IPS-15b (cell line): ENCODE measurements at regions not wholly inside any gene's neighbourhood (a gene's known extent, or its start where the extent isn't known, plus 50 kb on each side); places are given as distances from the start of the nearest gene placed in this dataset.
"Not testable (repeated sequence)": the region's sequence is repeated elsewhere in the genome, so short reads cannot be mapped to it uniquely, and the experiment has no call there.

Experiments
- H3K27me3 ChIP-seq: one replicate; pipeline ENCODE4 v1.6.1; 2013; ENCODE audit warnings: low read length; ENCODE audit not compliant: control insufficient read depth, insufficient read depth
- H3K36me3 ChIP-seq: one replicate; pipeline ENCODE4 v1.6.1; 2013; ENCODE audit warnings: low read length; ENCODE audit not compliant: control insufficient read depth, insufficient read depth
- H3K4me1 ChIP-seq: one replicate; pipeline ENCODE4 v1.6.1; 2013; ENCODE audit warnings: mild to moderate bottlenecking, low read length; ENCODE audit not compliant: control insufficient read depth, insufficient read depth
- H3K4me3 ChIP-seq: one replicate; pipeline ENCODE4 v1.5.1; 2013; ENCODE audit warnings: low read depth, low read length
- H3K9ac ChIP-seq: one replicate; pipeline ENCODE4 v1.6.1; 2013; ENCODE audit warnings: low read depth, mild to moderate bottlenecking, low read length
- H3K9me3 ChIP-seq: one replicate; pipeline ENCODE4 v1.6.1; 2013; ENCODE audit warnings: mild to moderate bottlenecking, low read length; ENCODE audit not compliant: control insufficient read depth, insufficient read depth

GRCh38 chr16:17747081-17747756 is 276.5 kb upstream of the XYLT1 start:
- Histone ChIP-seq H3K27me3 (no peaks in the 10 kb centered on the region), H3K4me3 (no peak overlapping the region), H3K9me3 (no peaks in the 10 kb centered on the region), H3K4me1 (peaks cover 15% of the 10 kb centered on the region), H3K9ac (no peak overlapping the region), H3K36me3 (no peaks in the 10 kb centered on the region)

DNA sequence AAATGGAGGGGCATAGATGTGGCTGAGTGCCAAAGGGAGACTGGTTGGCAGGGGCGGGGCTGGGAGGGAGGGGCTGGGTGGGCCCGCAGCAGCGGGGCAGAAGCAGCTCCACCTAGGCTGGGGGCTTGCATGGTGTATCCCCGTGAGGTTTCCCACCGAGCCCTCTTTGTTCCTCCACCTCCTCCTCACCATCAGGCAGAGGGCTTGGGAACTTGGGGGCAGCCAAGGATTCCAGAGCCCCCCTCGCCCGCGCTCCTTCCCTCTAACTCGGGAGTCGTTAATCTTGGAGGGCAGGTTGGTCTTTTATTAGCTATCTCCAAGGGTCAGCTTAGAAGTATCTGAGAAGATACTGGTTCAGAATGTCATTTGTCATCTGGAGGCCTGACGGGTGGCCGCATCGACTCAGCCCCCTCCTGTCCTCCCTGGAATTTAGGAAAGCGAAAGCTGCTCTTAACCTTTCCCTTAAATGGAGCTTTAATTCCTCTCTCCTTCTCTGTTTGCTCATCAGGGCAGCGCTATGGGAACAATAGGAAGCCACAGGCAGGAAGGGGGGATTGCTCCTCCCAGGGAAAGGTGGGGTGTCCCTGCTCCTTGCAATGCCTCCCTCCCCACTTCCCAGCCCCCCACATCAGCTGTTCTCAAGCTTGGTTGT is 274.3 kb upstream of the XYLT1 start:
- Histone ChIP-seq H3K9me3 (no peaks in the 10 kb centered on the region), H3K36me3 (no peaks in the 10 kb centered on the region), H3K4me1 (peaks cover 15% of the 10 kb centered on the region), H3K9ac (no peak overlapping the region), H3K4me3 (no peak overlapping the region), H3K27me3 (no peaks in the 10 kb centered on the region)

DNA sequence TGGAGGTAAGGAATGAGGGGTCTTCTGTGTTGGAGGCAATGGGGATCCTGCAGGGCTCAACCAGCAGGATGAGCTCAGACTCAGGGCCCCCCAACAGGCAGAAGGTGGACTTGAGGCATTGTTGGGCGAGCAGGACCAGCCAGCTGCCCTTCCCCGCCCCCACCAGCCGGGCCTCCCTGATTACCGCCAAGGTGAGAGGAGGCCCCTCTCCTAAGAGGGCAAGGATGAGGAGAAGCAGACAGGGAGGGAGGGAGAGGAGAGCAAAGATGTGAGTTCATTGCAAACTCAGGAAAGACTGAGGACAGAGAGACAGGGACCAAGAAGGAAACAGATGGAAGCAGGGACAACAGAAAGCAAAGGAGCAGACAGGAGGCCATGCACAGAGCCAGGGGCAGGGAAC is 272.8 kb upstream of the XYLT1 start:
- Histone ChIP-seq H3K27me3 (no peaks in the 10 kb centered on the region), H3K9ac (no peak overlapping the region), H3K9me3 (no peaks in the 10 kb centered on the region), H3K4me3 (no peak overlapping the region), H3K36me3 (no peaks in the 10 kb centered on the region), H3K4me1 (peaks cover 10% of the 10 kb centered on the region)

- no peak overlapping the region for H3K9ac ChIP-seq
- H3K36me3 ChIP-seq = no peaks in the 10 kb centered on the region
- peaks cover 8% of the 10 kb centered on the region for H3K4me1 ChIP-seq
- H3K4me3 ChIP-seq = no peak overlapping the region
- H3K27me3 ChIP-seq = no peaks in the 10 kb centered on the region
- no peaks in the 10 kb centered on the region for H3K9me3 ChIP-seq
These were observed 272.4 kb upstream of the XYLT1 start for GRCh38 chr16:17743158-17743557.

- H3K4me1 ChIP-seq, H3K4me3 ChIP-seq, H3K27me3 ChIP-seq, H3K9me3 ChIP-seq, H3K9ac ChIP-seq, H3K36me3 ChIP-seq: not testable (repeated sequence)
These were observed 264.3 kb upstream of the XYLT1 start for GRCh38 chr16:17735099-17735498.

DNA sequence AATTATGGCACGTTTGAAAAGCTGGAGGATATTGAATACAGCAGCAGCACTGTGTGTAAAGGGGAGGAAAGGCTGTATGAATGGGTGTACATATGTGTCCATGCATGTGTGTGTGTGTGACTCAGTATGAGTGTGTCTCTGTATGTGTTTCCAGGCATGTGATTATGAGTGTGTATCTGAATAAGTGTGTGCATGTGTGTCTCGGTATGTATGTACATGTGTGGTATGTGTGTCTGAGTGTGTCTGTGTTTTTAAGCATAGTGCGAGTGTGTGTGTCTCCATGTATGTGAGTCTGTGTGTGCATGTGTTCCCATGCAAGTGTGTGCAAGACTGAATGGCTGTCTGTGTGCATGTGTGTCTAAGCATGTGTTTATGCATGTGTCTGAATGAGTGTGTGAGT is 259.1 kb upstream of the XYLT1 start:
- Histone ChIP-seq H3K9ac (no peak overlapping the region), H3K9me3 (no peaks in the 10 kb centered on the region), H3K4me3 (no peak overlapping the region), H3K27me3 (no peaks in the 10 kb centered on the region), H3K36me3 (peaks cover 2% of the 10 kb centered on the region), H3K4me1 (no peaks in the 10 kb centered on the region)

GRCh38 chr16:17728196-17728595 is 257.4 kb upstream of the XYLT1 start:
- no peak overlapping the region for H3K4me3 ChIP-seq
- no peaks in the 10 kb centered on the region for H3K4me1 ChIP-seq
- H3K9me3 ChIP-seq = no peaks in the 10 kb centered on the region
- no peak overlapping the region for H3K9ac ChIP-seq
- H3K27me3 ChIP-seq = no peaks in the 10 kb centered on the region
- peaks cover 2% of the 10 kb centered on the region for H3K36me3 ChIP-seq

GRCh38 chr16:17724242-17724898 is 253.6 kb upstream of the XYLT1 start:
- Histone ChIP-seq H3K36me3 (no peaks in the 10 kb centered on the region), H3K9me3 (no peaks in the 10 kb centered on the region), H3K4me1 (no peaks in the 10 kb centered on the region), H3K9ac (no peak overlapping the region), H3K4me3 (no peak overlapping the region), H3K27me3 (no peaks in the 10 kb centered on the region)

DNA sequence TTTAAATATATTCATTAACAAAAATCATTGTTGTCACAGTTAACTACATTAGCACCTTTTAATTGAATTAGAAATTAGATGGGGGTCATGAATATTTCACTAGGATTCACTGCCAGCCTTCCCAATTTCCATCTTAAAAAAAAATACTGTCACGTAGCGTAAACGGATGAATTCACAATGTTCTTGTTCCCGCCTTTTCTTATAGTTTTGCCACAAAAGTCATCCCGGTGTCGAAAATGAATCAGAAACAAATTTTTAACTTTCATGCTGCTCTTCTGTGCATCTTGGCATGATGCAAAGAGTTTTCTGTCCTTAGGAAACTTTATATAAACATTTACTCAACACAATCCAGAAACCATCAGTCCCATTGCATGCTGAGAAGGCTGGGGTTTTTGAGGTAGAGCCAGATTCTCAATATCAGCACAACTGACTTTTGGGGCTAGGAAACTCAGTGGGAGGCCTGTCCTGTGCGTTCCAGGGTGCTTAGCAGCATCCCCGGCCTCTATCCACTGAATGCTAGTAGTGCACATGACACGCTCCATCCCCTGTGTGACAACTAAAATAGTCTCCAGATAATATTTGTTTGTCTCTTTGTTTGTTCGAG is 252.9 kb upstream of the XYLT1 start:
- Histone ChIP-seq H3K36me3 (no peaks in the 10 kb centered on the region), H3K4me3 (no peak overlapping the region), H3K9ac (no peak overlapping the region), H3K4me1 (no peaks in the 10 kb centered on the region), H3K9me3 (no peaks in the 10 kb centered on the region), H3K27me3 (no peaks in the 10 kb centered on the region)

DNA sequence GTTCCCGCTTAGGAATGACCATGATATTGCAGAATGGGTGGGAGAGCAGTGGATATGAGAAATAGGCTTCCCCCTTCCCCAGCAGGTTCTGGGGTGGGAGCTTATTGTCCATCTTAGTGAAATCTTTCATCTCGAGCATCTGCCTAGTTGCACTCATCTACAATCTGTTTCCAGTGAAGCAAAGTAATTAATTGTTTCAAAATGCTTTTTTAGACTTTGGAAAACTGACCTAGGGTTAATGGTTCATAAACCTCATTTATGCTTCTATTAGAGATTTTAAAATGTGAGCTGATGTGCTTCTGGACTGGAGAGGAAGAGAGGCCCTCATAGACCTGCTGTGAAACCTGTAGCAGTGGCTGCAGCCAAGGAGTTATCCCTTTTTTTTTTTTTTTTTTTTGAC is 247.7 kb upstream of the XYLT1 start:
- no peak overlapping the region for H3K9ac ChIP-seq
- no peaks in the 10 kb centered on the region for H3K4me1 ChIP-seq
- no peaks in the 10 kb centered on the region for H3K27me3 ChIP-seq
- H3K36me3 ChIP-seq = no peaks in the 10 kb centered on the region
- no peaks in the 10 kb centered on the region for H3K9me3 ChIP-seq
- no peak overlapping the region for H3K4me3 ChIP-seq

GRCh38 chr16:17705847-17706246 is 235.1 kb upstream of the XYLT1 start:
- Histone ChIP-seq H3K4me3 (no peak overlapping the region), H3K4me1 (no peaks in the 10 kb centered on the region), H3K9ac (no peak overlapping the region), H3K27me3 (no peaks in the 10 kb centered on the region), H3K36me3 (no peaks in the 10 kb centered on the region), H3K9me3 (no peaks in the 10 kb centered on the region)

DNA sequence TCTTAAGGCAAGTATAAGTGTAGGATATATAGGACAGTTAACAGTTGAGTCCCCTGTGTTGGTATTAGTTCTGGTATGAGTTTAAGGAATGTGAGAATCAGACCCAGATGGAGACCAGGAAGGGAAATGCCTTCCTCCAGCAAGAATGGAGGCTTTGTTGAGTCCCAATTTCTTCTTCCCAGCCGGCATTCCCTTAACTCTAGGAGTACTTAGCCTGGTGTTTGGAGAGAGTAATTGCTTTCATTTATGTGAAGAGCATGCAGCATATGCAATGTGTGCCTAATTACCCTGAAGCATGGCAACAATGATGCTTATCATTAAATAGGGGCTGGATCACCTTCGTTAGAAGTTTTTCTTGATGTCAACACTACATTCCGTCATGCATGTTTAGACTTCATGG is 225.9 kb upstream of the XYLT1 start:
- no peaks in the 10 kb centered on the region for H3K36me3 ChIP-seq
- H3K4me1 ChIP-seq = peaks cover 2% of the 10 kb centered on the region
- no peak overlapping the region for H3K4me3 ChIP-seq
- no peaks in the 10 kb centered on the region for H3K27me3 ChIP-seq
- no peaks in the 10 kb centered on the region for H3K9me3 ChIP-seq
- H3K9ac ChIP-seq = no peak overlapping the region
